GM12864 (cell line): ENCODE measurements at regions not wholly inside any gene's neighbourhood (a gene's known extent, or its start where the extent isn't known, plus 50 kb on each side); places are given as distances from the start of the nearest gene placed in this dataset.

Experiments used
- DNase-seq: peaks from one replicate; pipeline ENCODE4 v3.0.0-alpha.2; 2011; ENCODE audit warnings: low read depth
- H3K4me3 ChIP-seq: 2 replicates; pipeline ENCODE4 v1.5.1; 2011; ENCODE audit warnings: mild to moderate bottlenecking, low read depth, low read length, control low read depth
- TF ChIP-seq, protein P1 (sequence below): IDR thresholded peaks from 2 replicates; pipeline ENCODE4 v1.5.1; 2011; ENCODE audit warnings: low read depth, mild to moderate bottlenecking, moderate library complexity, low read length, control low read depth, inconsistent platforms; ENCODE audit errors: missing control alignments

DNA sequence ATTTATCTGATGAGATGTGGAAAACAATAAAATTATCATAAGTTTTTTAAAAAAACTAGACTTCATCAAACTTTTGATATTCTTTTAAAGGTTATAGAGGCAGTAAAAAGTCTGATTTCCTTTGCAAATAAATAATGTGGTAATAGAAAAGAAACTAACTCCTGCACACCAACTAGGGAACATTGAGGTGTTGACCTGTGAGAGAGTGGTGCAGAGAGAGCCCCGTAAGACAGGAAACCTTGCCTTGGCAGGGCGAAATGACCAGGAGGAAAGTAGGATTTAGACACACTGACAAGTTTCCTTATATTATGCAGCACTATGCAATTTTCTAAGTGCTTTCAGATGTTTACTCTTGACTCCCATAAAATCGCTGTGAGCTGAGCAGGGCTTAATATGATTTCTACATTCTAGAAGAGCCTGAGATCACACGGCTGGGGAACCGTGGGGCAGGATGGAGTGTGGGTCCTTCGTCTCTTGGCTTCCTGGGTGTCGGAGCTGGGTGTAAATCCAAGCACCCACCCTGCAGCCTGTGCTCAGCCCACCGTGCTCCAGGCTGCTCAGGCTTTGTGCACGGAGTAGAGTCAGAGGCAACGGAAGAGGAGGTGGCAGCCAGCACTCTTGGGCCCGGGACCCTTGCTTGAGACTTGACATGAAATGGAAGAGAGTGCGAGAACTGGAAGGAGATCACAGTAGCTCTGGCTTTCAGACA lies 61.3 kb upstream of the FOXQ1 start:
- H3K4me3 ChIP-seq, result no peak overlapping the region
- TF ChIP-seq, protein P1, sequence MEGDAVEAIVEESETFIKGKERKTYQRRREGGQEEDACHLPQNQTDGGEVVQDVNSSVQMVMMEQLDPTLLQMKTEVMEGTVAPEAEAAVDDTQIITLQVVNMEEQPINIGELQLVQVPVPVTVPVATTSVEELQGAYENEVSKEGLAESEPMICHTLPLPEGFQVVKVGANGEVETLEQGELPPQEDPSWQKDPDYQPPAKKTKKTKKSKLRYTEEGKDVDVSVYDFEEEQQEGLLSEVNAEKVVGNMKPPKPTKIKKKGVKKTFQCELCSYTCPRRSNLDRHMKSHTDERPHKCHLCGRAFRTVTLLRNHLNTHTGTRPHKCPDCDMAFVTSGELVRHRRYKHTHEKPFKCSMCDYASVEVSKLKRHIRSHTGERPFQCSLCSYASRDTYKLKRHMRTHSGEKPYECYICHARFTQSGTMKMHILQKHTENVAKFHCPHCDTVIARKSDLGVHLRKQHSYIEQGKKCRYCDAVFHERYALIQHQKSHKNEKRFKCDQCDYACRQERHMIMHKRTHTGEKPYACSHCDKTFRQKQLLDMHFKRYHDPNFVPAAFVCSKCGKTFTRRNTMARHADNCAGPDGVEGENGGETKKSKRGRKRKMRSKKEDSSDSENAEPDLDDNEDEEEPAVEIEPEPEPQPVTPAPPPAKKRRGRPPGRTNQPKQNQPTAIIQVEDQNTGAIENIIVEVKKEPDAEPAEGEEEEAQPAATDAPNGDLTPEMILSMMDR, result no peak
- DNase-seq, result no peak

DNA sequence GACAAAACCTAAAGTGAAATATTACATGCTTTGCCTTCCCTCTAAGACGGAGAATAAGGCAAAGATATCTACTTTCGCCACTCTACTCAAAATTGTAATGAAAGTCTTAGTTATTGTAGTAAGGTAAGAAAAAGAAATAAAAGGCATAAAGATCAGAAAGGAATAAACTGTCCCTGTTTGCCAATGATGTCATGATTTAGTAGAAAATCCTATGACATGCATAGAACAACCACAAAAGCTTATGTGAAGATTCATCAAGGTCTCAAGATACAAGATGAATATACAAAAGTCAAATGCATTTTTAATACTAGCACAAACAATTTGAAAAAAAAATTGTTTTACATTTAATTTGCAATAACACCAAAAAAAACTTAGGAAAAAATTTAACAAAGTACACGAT lies 64.0 kb upstream of the FOXQ1 start:
- no peak overlapping the region for H3K4me3 ChIP-seq
- no peak for DNase-seq
- TF ChIP-seq, protein P1, result no peak

DNA sequence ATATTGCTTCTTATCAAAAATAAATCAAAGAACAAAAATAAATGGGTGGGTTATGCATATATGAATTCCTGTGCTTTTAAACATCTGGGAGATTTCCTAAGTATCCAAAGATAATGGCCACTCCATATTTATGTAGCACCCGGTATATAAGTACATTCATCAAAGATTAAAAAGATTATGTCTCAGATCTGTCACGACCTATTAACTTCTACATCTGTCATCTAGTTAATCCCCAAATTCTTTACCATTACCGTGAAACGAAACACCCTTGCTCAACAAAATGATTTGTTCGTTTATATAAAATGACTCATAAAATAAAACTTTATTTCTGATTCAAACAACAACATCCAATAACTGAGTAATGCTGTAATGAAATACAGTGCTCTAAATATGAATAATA lies 64.8 kb upstream of the FOXQ1 start:
- no peak overlapping the region for H3K4me3 ChIP-seq
- TF ChIP-seq, protein P1, result no peak
- no peak for DNase-seq

DNA sequence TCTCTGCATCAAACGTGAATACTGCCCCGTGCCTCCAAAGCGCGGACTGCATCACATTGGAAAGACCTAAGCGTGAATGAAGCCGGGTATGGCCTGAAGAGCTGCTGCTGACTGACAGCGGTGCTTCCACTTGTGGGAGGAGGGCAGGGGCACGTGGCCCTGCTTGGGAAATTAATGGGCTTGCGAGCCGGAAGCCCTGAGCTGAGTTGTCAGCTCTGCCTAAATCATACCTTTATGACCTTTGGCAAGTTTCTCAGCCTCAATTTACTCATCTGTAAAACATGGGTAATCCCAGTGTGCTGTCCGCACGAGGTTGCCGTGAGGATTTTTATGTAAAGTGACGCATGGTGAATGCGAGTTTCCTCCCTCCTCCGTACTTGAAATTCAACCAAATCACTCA lies 67.0 kb upstream of the FOXQ1 start:
- H3K4me3 ChIP-seq, result no peak overlapping the region
- DNase-seq, result no peak
- TF ChIP-seq, protein P1, result no peak

DNA sequence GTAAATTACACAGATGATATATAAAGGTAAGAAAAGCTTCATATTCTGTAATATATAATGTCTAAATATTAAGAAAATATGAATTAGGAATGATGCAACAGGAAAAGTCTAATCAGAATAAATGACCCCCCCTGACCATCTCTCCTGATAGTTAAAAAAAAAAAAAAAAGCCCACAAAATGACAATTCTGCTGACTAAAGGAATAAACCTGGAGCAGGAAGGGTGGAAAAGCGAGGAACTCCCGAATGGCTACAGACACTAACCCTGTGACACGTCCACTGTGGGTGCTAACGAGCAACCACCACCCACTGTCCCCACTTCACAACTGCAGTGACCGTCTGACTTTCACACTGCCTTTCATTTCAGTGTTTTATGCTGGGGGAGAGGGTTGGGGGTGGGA lies 67.6 kb upstream of the FOXQ1 start:
- H3K4me3 ChIP-seq, result no peak overlapping the region
- TF ChIP-seq, protein P1, result no peak
- no peak for DNase-seq

DNA sequence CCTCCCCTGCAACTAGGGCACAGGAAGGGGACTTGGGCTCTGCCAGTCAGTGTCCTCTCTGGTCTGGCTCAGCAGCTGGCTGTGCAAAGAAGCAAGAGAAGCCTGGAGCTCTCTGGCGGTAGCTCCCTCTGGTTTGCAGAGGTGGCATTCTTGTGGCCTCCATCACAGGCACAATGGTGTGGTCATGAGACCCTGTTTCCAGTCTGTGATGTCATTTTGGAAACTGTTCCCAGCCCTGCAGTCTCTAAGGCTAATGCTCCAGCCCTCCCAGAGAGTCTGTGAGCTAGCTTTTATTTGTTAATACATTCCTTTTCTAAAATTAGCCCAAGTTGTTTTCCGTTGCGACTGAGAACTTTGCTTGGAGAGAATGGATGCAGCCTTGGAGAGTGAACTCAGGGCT lies 69.5 kb upstream of the FOXQ1 start:
- DNase-seq, result no peak
- TF ChIP-seq, protein P1, result no peak
- H3K4me3 ChIP-seq, result no peak overlapping the region

DNA sequence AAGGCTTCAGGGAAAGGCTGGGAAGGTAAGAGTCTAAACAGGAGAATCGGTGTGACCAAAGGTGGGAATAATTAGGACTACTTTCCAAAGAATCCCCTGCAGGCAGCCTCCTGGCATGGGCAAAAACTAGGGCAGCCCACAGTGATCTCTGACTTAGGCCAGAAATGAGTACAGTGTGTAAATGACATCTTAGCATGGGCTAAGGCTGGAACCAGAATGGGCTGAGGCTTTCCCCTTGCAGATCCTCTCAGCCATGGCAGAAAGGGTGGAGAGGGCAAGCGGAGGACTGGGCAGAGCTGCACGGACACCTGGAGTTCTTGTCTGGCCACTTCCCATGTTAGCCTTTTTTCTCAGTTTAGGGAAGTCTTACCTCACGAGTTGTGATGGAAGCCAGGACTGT lies 69.9 kb upstream of the FOXQ1 start:
- DNase-seq, result no peak
- TF ChIP-seq, protein P1, result no peak

More for the DNA sequence above, 69.9 kb upstream of the FOXQ1 start:
- H3K4me3 ChIP-seq, result no peak overlapping the region
